HCT116 (cell line): ENCODE measurements at regions not wholly inside any gene's neighbourhood (a gene's known extent, or its start where the extent isn't known, plus 50 kb on each side); places are given as distances from the start of the nearest gene placed in this dataset.

Source experiments
- ATAC-seq: fragments of 200-7000 bp; cut with Tn5 transposase; 2 replicates; pipeline ENCODE4 v1.9.1; 2020; ENCODE audit warnings: mild to moderate bottlenecking, moderate library complexity
- BruUV-seq: library from RNA; stranded (reverse); fragments of 400-500 nt; replicated peaks from 2 replicates; lab custom pipeline; 2021; lab: Mats Ljungman, UMichigan
- CTCF ChIA-PET: fragments of 300-600 bp; sonication (Branson Sonifier 250); formaldehyde crosslinking; loops from one replicate; lab custom pipeline; 2021; ENCODE audit warnings: antibody characterized with exemption; lab: Charles Lee
- POLR2A ChIA-PET: fragments of 300-600, 350-600 bp; sonication (Branson Sonifier 250); formaldehyde crosslinking; loops from one replicate; lab custom pipeline; 2021; ENCODE audit warnings: antibody characterized with exemption; lab: Charles Lee
- RAD21 ChIA-PET, 2 experiments: fragments of 300-600 bp; sonication (Branson Sonifier 250); formaldehyde crosslinking; loops; one replicate each; lab custom pipeline; 2023; ENCODE audit warnings: low total read pairs in 2 of 2; ENCODE audit not compliant: uncharacterized antibody in 2 of 2, unreplicated experiment in 2 of 2, low non-redundant PET in 1 of 2; lab: Charles Lee
- DNase-seq: peaks from one replicate; pipeline ENCODE4 v3.0.0-alpha.2; 2010; ENCODE audit warnings: low read depth, low spot score
- H2AFZ ChIP-seq: fragments of 200-600 bp; shearing (Covaris generic), sonication (generic); 2 replicates; pipeline ENCODE4 v1.6.1; 2017; ENCODE audit warnings: low read depth, mixed run types, mixed read lengths, antibody characterized with exemption, low read length; ENCODE audit not compliant: poor library complexity, severe bottlenecking
- H3K27ac ChIP-seq: 2 replicates; pipeline ENCODE4 v1.5.1; 2012; ENCODE audit warnings: low read depth, low read length
- H3K27me3 ChIP-seq: fragments of 200-600 bp; sonication (generic); 2 replicates; pipeline ENCODE4 v1.6.1; 2016; ENCODE audit warnings: mixed run types, low read length, mixed read lengths; ENCODE audit not compliant: insufficient read depth
- H3K36me3 ChIP-seq, 2 experiments: fragments of 200-500 bp in 1 of 2; fragments of 200-600 bp in 1 of 2; sonication (Bioruptor generic) in 1 of 2; sonication (generic) in 1 of 2; 2 replicates each; pipeline versions ENCODE4 v1.5.1 to v1.6.1; 2014 to 2016; ENCODE audit warnings: low read length in 2 of 2, inconsistent platforms in 1 of 2, mixed read lengths in 1 of 2, mixed run types in 1 of 2; ENCODE audit not compliant: insufficient read depth in 2 of 2, control insufficient read depth in 1 of 2
- H3K4me1 ChIP-seq, 2 experiments: fragments of 200-600 bp in 1 of 2; sonication (generic) in 1 of 2; 2 replicates each; pipeline versions ENCODE4 v1.5.1 to v1.6.1; 2012 to 2017; ENCODE audit warnings: low read length in 2 of 2, inconsistent platforms in 1 of 2, mild to moderate bottlenecking in 1 of 2, mixed read lengths in 1 of 2, mixed run types in 1 of 2, moderate library complexity in 1 of 2; ENCODE audit not compliant: insufficient read depth in 2 of 2, control insufficient read depth in 1 of 2
- H3K4me2 ChIP-seq: fragments of 200-600 bp; sonication (generic); 2 replicates; pipeline ENCODE4 v1.6.1; 2017; ENCODE audit warnings: mixed run types, low read length, mixed read lengths
- H3K4me3 ChIP-seq, 2 experiments: fragments of 200-600 bp in 1 of 2; sonication (generic) in 1 of 2; replicated peaks in 1 of 2; 2 replicates each; pipeline ENCODE4 v1.5.1; 2011 to 2016; ENCODE audit warnings: low read length in 2 of 2, control low read depth in 1 of 2, low read depth in 1 of 2, mild to moderate bottlenecking in 1 of 2, mixed read lengths in 1 of 2, mixed run types in 1 of 2
- H3K79me2 ChIP-seq: fragments of 200-600 bp; sonication (generic); 2 replicates; pipeline ENCODE4 v1.6.1; 2017; ENCODE audit warnings: mild to moderate bottlenecking, mixed run types, low read length, moderate library complexity, mixed read lengths; ENCODE audit not compliant: insufficient read depth
- H3K9ac ChIP-seq: fragments of 200-600 bp; sonication (generic); 2 replicates; pipeline ENCODE4 v1.6.1; 2016; ENCODE audit warnings: low read length, mixed read lengths
- H3K9me2 ChIP-seq: fragments of 200-600 bp; sonication (generic), shearing (Covaris generic); 2 replicates; pipeline ENCODE4 v1.6.1; 2017; ENCODE audit warnings: mixed run types, mild to moderate bottlenecking, moderate library complexity; ENCODE audit not compliant: insufficient read depth
- H3K9me3 ChIP-seq, 2 experiments: fragments of 200-500 bp in 1 of 2; fragments of 200-600 bp in 1 of 2; sonication (Bioruptor generic) in 1 of 2; sonication (generic) in 1 of 2; 2 replicates each; pipeline ENCODE4 v1.6.1; 2014 to 2017; ENCODE audit warnings: low read length in 2 of 2, mixed read lengths in 2 of 2, inconsistent platforms in 1 of 2, low read depth in 1 of 2, mild to moderate bottlenecking in 1 of 2, mixed run types in 1 of 2, moderate library complexity in 1 of 2; ENCODE audit not compliant: control insufficient read depth in 1 of 2, insufficient read depth in 1 of 2
- H4K20me1 ChIP-seq: fragments of 200-600 bp; sonication (generic), shearing (Covaris generic); 2 replicates; pipeline ENCODE4 v1.6.1; 2017; ENCODE audit warnings: mixed run types, mild to moderate bottlenecking, moderate library complexity; ENCODE audit not compliant: insufficient read depth
- CBX3 ChIP-seq: IDR thresholded peaks from 2 replicates; pipeline ENCODE4 v1.6.1; 2012; ENCODE audit warnings: low read depth
- CEBPB ChIP-seq: IDR thresholded peaks from 2 replicates; pipeline ENCODE4 v1.6.1; 2012; ENCODE audit warnings: low read depth
- CTCF ChIP-seq, 3 experiments: fragments of 200-600 bp in 1 of 3; sonication (generic) in 1 of 3; IDR thresholded peaks in 2 of 3; conservative IDR thresholded peaks in 1 of 3; 2 replicates each; pipeline ENCODE4 v1.5.1; 2012 to 2017; ENCODE audit warnings: low read depth in 2 of 3, low read length in 2 of 3, antibody characterized with exemption in 1 of 3, borderline replicate concordance in 1 of 3, control low read depth in 1 of 3, mild to moderate bottlenecking in 1 of 3, mixed read lengths in 1 of 3, mixed run types in 1 of 3, moderate library complexity in 1 of 3; ENCODE audit not compliant: insufficient read depth in 1 of 3
- JUND ChIP-seq: IDR thresholded peaks from 2 replicates; pipeline ENCODE4 v1.6.1; 2012
- POLR2A ChIP-seq: IDR thresholded peaks from 2 replicates; pipeline ENCODE4 v1.7.0; 2011; ENCODE audit warnings: borderline replicate concordance; ENCODE audit not compliant: insufficient read depth, insufficient read length; ENCODE audit errors: extremely low read depth
- RAD21 ChIP-seq: IDR thresholded peaks from 2 replicates; pipeline ENCODE4 v1.6.1; 2012; ENCODE audit warnings: low read depth, mild to moderate bottlenecking
- SRF ChIP-seq: IDR thresholded peaks from 2 replicates; pipeline ENCODE4 v1.6.1; 2012; ENCODE audit warnings: low read depth
- YY1 ChIP-seq: IDR thresholded peaks from 2 replicates; pipeline ENCODE4 v1.6.1; 2011; ENCODE audit warnings: low read length, low read depth, moderate library complexity, mild to moderate bottlenecking; ENCODE audit not compliant: insufficient replicate concordance; ENCODE audit errors: extremely low read depth
- ZFX ChIP-seq: fragments of 450-650 bp; IDR thresholded peaks from 2 replicates; pipeline ENCODE4 v1.6.1; 2017
- ZNF274 ChIP-seq: fragments of 200-500 bp; sonication (Bioruptor generic); IDR thresholded peaks from 2 replicates; pipeline ENCODE4 v1.6.1; 2014; ENCODE audit warnings: mild to moderate bottlenecking, low read depth, low read length, inconsistent platforms
- intact Hi-C: fragments of 100-400 bp; cut with micrococcal nuclease; formaldehyde crosslinking; loops from 2 replicates; pipeline ENCODE4 v1.10.0; 2022

GRCh38 chr2:238567067-238567855 is 140.5 kb downstream of the ASB1 start:
- no TSS peak for BruUV-seq
- CTCF ChIA-PET = no interaction called here
- Histone ChIP-seq H4K20me1 (no peaks in the 10 kb centered on the region), H3K4me2 (peak overlapping the region; percentile 13; the same call in 1 of the 2 replicates), H3K27ac (no peak overlapping the region), H3K79me2 (no peaks in the 10 kb centered on the region), H3K27me3 (no peaks in the 10 kb centered on the region), H2AFZ (no peak overlapping the region)
- POLR2A ChIA-PET = no interaction called here
- peak; percentile 38 for ATAC-seq
- no peak for DNase-seq
- intact Hi-C loops = no loop called here
- RAD21 ChIA-PET = no interaction called here
- TF ChIP-seq YY1 (no peak), POLR2A (no peak), CEBPB (no peak), SRF (no peak), RAD21 (no peak)
- TF ChIP-seq, all 23 proteins: peak for 0
- Histone ChIP-seq H3K9me2 (no peaks in the 10 kb centered on the region), H3K4me1 (peaks cover 0 to 8% of the 10 kb centered on the region in 2 experiments; a peak in 1 of 4 replicates), H3K9me3 (no peaks in the 10 kb centered on the region), H3K36me3 (no peaks in the 10 kb centered on the region), H3K4me3 (no peak overlapping the region), H3K9ac (no peak overlapping the region)

GRCh38 chr2:238567996-238568395 is 141.3 kb downstream of the ASB1 start:
- H3K4me2 ChIP-seq = no peak overlapping the region
- ChIA-PET CTCF (no interaction called here), POLR2A (no interaction called here), RAD21 (no interaction called here)
- peaks cover 0 to 8% of the 10 kb centered on the region in 2 experiments; a peak in 1 of 4 replicates for H3K4me1 ChIP-seq
- H3K9me2 ChIP-seq = no peaks in the 10 kb centered on the region
- intact Hi-C loops = no loop called here
- H3K9me3 ChIP-seq = peaks cover 0 to 2% of the 10 kb centered on the region in 2 experiments; a peak in 1 of 4 replicates
- no peak overlapping the region for H2AFZ ChIP-seq
- H3K79me2 ChIP-seq = no peaks in the 10 kb centered on the region
- no peak overlapping the region for H3K9ac ChIP-seq
- DNase-seq (no peak), ATAC-seq (no peak)
- no TSS peak for BruUV-seq
- no peaks in the 10 kb centered on the region for H3K36me3 ChIP-seq
- no peak overlapping the region for H3K4me3 ChIP-seq
- no peaks in the 10 kb centered on the region for H3K27me3 ChIP-seq
- no peaks in the 10 kb centered on the region for H4K20me1 ChIP-seq
- no peak overlapping the region for H3K27ac ChIP-seq
- TF ChIP-seq CTCF (IDR thresholded peaks at IDR 0.05 in 2 of 3, conservative IDR thresholded peaks at IDR 0.05 in 1 of 3; ENCODE audit: borderline replicate concordance in 1 of 3, insufficient read depth in 1 of 3, low read depth in 2 of 3, low read length in 2 of 3) = no peak
- no peak for TF ChIP-seq JUND
- TF ChIP-seq ZNF274 = no peak
- TF ChIP-seq SRF = no peak
- no peak for TF ChIP-seq ZFX
- no peak for TF ChIP-seq CBX3
